GM12873 (cell line): ENCODE measurements at regions not wholly inside any gene's neighbourhood (a gene's known extent, or its start where the extent isn't known, plus 50 kb on each side); places are given as distances from the start of the nearest gene placed in this dataset.

Experiments used
- CTCF ChIP-seq: IDR thresholded peaks from 2 replicates; pipeline ENCODE4 v1.5.1; 2012; ENCODE audit warnings: low read depth, mild to moderate bottlenecking, moderate library complexity, low read length, control low read depth; ENCODE audit not compliant: insufficient read depth; ENCODE audit errors: missing control alignments

GRCh38 chr17:22490399-22490798 lies 798.1 kb downstream of the KCNJ18 start:
- TF ChIP-seq CTCF = no peak

GRCh38 chr17:22492331-22492730 lies 800.0 kb downstream of the KCNJ18 start:
- no peak for TF ChIP-seq CTCF

- TF ChIP-seq CTCF = no peak
These were observed 804.1 kb downstream of the KCNJ18 start for GRCh38 chr17:22496450-22496849.

DNA sequence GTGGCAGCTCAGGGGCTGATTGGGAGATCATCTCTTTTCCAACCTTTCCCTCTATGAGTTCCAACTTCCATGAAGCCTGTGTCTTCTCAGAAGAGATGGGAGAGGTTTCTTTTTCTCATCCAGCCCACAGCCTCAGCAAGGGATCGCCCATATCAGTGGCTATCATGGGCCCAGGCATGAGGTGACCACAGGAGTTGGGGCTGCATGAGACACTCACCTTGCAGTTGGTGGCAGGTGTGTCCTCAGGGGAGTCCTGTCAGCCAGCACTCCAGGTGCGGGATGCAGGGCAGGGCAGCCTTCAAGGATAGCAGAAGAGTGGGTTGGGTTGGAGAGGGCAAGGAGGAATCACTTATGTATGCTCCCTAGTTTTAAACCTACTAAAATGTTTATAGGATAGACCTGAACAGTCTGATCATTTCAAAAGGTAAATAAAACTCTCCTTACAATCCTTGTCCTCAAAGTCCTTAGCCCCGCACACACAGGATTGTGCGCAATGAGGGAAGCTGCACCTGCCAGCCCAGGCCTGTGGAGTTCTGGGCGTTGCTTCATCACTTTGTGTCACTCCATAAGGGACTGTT lies 811.1 kb downstream of the KCNJ18 start:
- TF ChIP-seq CTCF = no peak

GRCh38 chr17:22505660-22506059 lies 813.3 kb downstream of the KCNJ18 start:
- TF ChIP-seq CTCF = no peak

DNA sequence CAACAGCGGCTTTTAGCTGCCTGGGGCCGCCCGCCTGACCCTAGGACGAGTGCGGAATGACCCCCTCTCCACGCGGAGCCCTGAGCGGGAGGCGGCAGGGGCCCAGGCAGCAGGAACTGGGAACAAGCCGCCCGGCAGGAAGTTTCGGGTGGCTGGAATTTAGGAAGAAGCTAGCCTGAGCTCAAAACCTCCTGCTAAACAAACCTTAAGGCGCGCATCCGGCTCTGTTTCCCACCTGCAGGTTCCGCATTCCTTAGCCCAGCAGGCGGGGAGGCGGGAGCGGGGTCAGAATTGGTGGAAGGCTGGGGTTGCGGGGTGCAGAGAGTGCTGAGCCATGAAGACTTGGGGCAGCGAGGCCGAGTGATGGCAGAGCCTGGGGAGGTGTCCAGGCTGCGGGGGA lies 813.9 kb downstream of the KCNJ18 start:
- no peak for TF ChIP-seq CTCF

GRCh38 chr17:22506861-22507260 lies 814.5 kb downstream of the KCNJ18 start:
- TF ChIP-seq CTCF = no peak
